ENCODE measurements at regions not wholly inside any gene's neighbourhood (a gene's known extent, or its start where the extent isn't known, plus 50 kb on each side); places are given as distances from the start of the nearest gene placed in this dataset.

- Histone ChIP-seq H2AK5ac (ENCODE audit: low read depth, low read length) (no peak overlapping the region), H2BK120ac (ENCODE audit: low read depth, low read length) (no peak overlapping the region; the same call in 1 of the 2 replicates), H3K27me3 (ENCODE audit: control insufficient read depth, insufficient read depth, low read length) (no peaks in the 10 kb centered on the region), H2AFZ (replicated peaks; ENCODE audit: low read length, poor library complexity) (no peak overlapping the region), H3K36me3 (ENCODE audit: control insufficient read depth, insufficient read depth, low read length) (no peaks in the 10 kb centered on the region), H2BK20ac (ENCODE audit: low read depth, low read length) (no peak overlapping the region), H3K9me3 (ENCODE audit: control insufficient read depth, insufficient read depth, low read length) (peaks cover 9% of the 10 kb centered on the region), H2BK15ac (ENCODE audit: low read depth, low read length) (no peak overlapping the region), H4K8ac (ENCODE audit: low read depth in 2 of 2, low read length in 2 of 2) (no peak overlapping the region), H3K27ac (ENCODE audit: insufficient read depth, low read length) (no peak overlapping the region), H3K4me1 (ENCODE audit: control insufficient read depth, insufficient read depth, low read length) (no peaks in the 10 kb centered on the region), H3K9me1 (ENCODE audit: insufficient read depth, low read length) (no peaks in the 10 kb centered on the region), H2AK9ac (replicated peaks; ENCODE audit: low read depth, low read length, poor library complexity) (no peak overlapping the region), H2BK5ac (ENCODE audit: low read depth, low read length, poor library complexity, severe bottlenecking) (no peak overlapping the region), H3K9ac (ENCODE audit: low read depth, low read length) (no peak overlapping the region), H3K4me3 (ENCODE audit: insufficient read depth, low read depth, low read length) (no peak overlapping the region), H4K5ac (ENCODE audit: low read depth, low read length) (no peak overlapping the region), H3K56ac (ENCODE audit: extremely low read depth, insufficient read depth, low read length) (no peak overlapping the region), H3K23ac (ENCODE audit: low read depth, low read length) (no peak overlapping the region), H3K18ac (ENCODE audit: low read depth, low read length) (no peak overlapping the region), H3K79me1 (ENCODE audit: low read depth in 1 of 2, low read length in 2 of 2) (no peaks in the 10 kb centered on the region), H4K91ac (ENCODE audit: insufficient read depth, low read depth, low read length) (no peak overlapping the region), H3K4ac (ENCODE audit: low read depth, low read length) (no peak overlapping the region), H4K20me1 (ENCODE audit: insufficient read depth, low read length) (no peaks in the 10 kb centered on the region), H3K4me2 (ENCODE audit: low read depth, low read length) (no peak overlapping the region), H3K14ac (replicated peaks; ENCODE audit: low read depth, low read length) (no peak overlapping the region)
- ChIA-PET CTCF (no interaction called here), POLR2A (ENCODE audit: unreplicated experiment) (no interaction called here)
- dilution Hi-C loops (cut with HindIII; ENCODE audit: low sequenced_read_pairs, unreplicated experiment): no loop called here
- in situ Hi-C loops (cut with MboI; ENCODE audit: low sequenced_read_pairs): no loop called here
- 100% methylated on average over 2 of the region's 6 CpGs; no CpG with 5 or more reads in 1 of the 2 experiments for WGBS, 2 experiments (ENCODE audit: extremely low coverage in 2 of 2, insufficient read length in 1 of 2)
- DNase-seq: no peak
- no peak for ATAC-seq (ENCODE audit: low read depth)
- no peak for TF ChIP-seq RAD21 (IDR thresholded peaks at IDR 0.05; ENCODE audit: low read length)
- no peak for TF ChIP-seq CEBPB (IDR thresholded peaks at IDR 0.05; ENCODE audit: low read depth, low read length)
- no peak for TF ChIP-seq FOS (IDR thresholded peaks at IDR 0.05; ENCODE audit: low read depth, low read length)
- TF ChIP-seq MAFK (IDR thresholded peaks at IDR 0.05; ENCODE audit: low read depth, low read length): no peak
- TF ChIP-seq USF2 (IDR thresholded peaks at IDR 0.05; ENCODE audit: low read depth, low read length): no peak
- TF ChIP-seq RCOR1 (IDR thresholded peaks at IDR 0.05; ENCODE audit: insufficient replicate concordance, low read length): no peak
- no peak for TF ChIP-seq CTCF (conservative IDR thresholded peaks at IDR 0.05; ENCODE audit: low read depth, low read length)
- no peak for TF ChIP-seq MXI1 (IDR thresholded peaks at IDR 0.05; ENCODE audit: borderline replicate concordance, low read depth, low read length)
- no peak for TF ChIP-seq SMC3 (IDR thresholded peaks at IDR 0.05; ENCODE audit: low read depth, low read length)
- no peak for TF ChIP-seq POLR2A (IDR thresholded peaks at IDR 0.05; ENCODE audit: low read depth, low read length)
- TF ChIP-seq BHLHE40 (IDR thresholded peaks at IDR 0.05; ENCODE audit: low read depth, low read length): no peak
- no peak for TF ChIP-seq NFE2L2 (IDR thresholded peaks at IDR 0.05; ENCODE audit: low read depth, low read length)
- intact Hi-C loops (cut with micrococcal nuclease): no loop called here
- BruUV-seq (replicated peaks): no TSS peak
Observed at GRCh38 chr18:56207989-56208388, 430.4 kb downstream of the TXNL1 start.

Measured in IMR-90 (cell line).